GM21528 (cell line): ENCODE measurements at regions not wholly inside any gene's neighbourhood (a gene's known extent, or its start where the extent isn't known, plus 50 kb on each side); places are given as distances from the start of the nearest gene placed in this dataset.
"Not testable (repeated sequence)": the region's sequence is repeated elsewhere in the genome, so short reads cannot be mapped to it uniquely, and the experiment has no call there.

ENCODE experiments used
- ATAC-seq: cut with Tn5 transposase; IDR thresholded peaks from one replicate; pipeline ENCODE4 v1.9.1; 2021; ENCODE audit warnings: mild to moderate bottlenecking, moderate library complexity; ENCODE audit not compliant: unreplicated experiment, low FRiP score

- ATAC-seq: no peak
These were observed 213.3 kb upstream of the GALNT2 start for GRCh38 chr1:229853751-229854150.

GRCh38 chr1:229854620-229855019 lies 212.4 kb upstream of the GALNT2 start:
- no peak for ATAC-seq

- peak; percentile 97 for ATAC-seq
These were observed 210.9 kb upstream of the GALNT2 start for GRCh38 chr1:229856009-229856650.

- no peak for ATAC-seq
These were observed 209.5 kb upstream of the GALNT2 start for GRCh38 chr1:229857585-229857984.

- ATAC-seq: no peak
These were observed 208.0 kb upstream of the GALNT2 start for GRCh38 chr1:229859026-229859425.

GRCh38 chr1:229860926-229861325 lies 206.1 kb upstream of the GALNT2 start:
- no peak for ATAC-seq

- ATAC-seq: no peak
These were observed 204.8 kb upstream of the GALNT2 start for GRCh38 chr1:229862017-229862774.

- ATAC-seq: no peak
These were observed 203.1 kb upstream of the GALNT2 start for GRCh38 chr1:229863651-229864545.

GRCh38 chr1:229864686-229865230 lies 202.3 kb upstream of the GALNT2 start:
- no peak for ATAC-seq

- ATAC-seq: not testable (repeated sequence)
These were observed 201.7 kb upstream of the GALNT2 start for GRCh38 chr1:229865321-229865720.

- ATAC-seq: no peak
These were observed 199.3 kb upstream of the GALNT2 start for GRCh38 chr1:229867726-229868125.

GRCh38 chr1:229869240-229869639 lies 197.8 kb upstream of the GALNT2 start:
- ATAC-seq: no peak

- no peak for ATAC-seq
These were observed 197.4 kb upstream of the GALNT2 start for GRCh38 chr1:229869687-229870086.

GRCh38 chr1:229870381-229870780 lies 196.7 kb upstream of the GALNT2 start:
- no peak for ATAC-seq

GRCh38 chr1:229871078-229871676 lies 195.9 kb upstream of the GALNT2 start:
- ATAC-seq: no peak

- ATAC-seq: no peak
These were observed 192.9 kb upstream of the GALNT2 start for GRCh38 chr1:229874136-229874535.

GRCh38 chr1:229874609-229875008 lies 192.4 kb upstream of the GALNT2 start:
- no peak for ATAC-seq

GRCh38 chr1:229875086-229875485 lies 192.0 kb upstream of the GALNT2 start:
- no peak for ATAC-seq

- ATAC-seq: no peak
These were observed 187.3 kb upstream of the GALNT2 start for GRCh38 chr1:229879746-229880145.
